Trophoblast cell (in vitro differentiated cells and primary cell): ENCODE measurements at regions not wholly inside any gene's neighbourhood (a gene's known extent, or its start where the extent isn't known, plus 50 kb on each side); places are given as distances from the start of the nearest gene placed in this dataset.
A peak's percentile ranks its signal among the peaks of the same experiment; 100 is the strongest.

Experiments used
- DNase-seq, 2 donors: peaks; one replicate each; pipeline ENCODE4 v3.0.0-alpha.2; 2016
- H2AFZ ChIP-seq: 2 replicates; pipeline ENCODE4 v1.6.1; 2013; ENCODE audit warnings: low read length, moderate library complexity, mild to moderate bottlenecking; ENCODE audit not compliant: insufficient read depth, poor library complexity
- H2AK5ac ChIP-seq: 2 replicates; pipeline ENCODE4 v1.6.1; 2013; ENCODE audit warnings: mild to moderate bottlenecking, low read length
- H2BK120ac ChIP-seq: 2 replicates; pipeline ENCODE4 v1.6.1; 2013; ENCODE audit warnings: low read length, mild to moderate bottlenecking, moderate library complexity; ENCODE audit not compliant: insufficient read depth, poor library complexity
- H2BK12ac ChIP-seq: 2 replicates; pipeline ENCODE4 v1.6.1; 2013; ENCODE audit warnings: mild to moderate bottlenecking, low read length, moderate library complexity
- H2BK5ac ChIP-seq: 2 replicates; pipeline ENCODE4 v1.6.1; 2013; ENCODE audit warnings: low read length, low read depth, moderate library complexity, mild to moderate bottlenecking; ENCODE audit not compliant: poor library complexity
- H3K14ac ChIP-seq: 2 replicates; pipeline ENCODE4 v1.6.1; 2013; ENCODE audit warnings: mild to moderate bottlenecking, low read length
- H3K18ac ChIP-seq: 2 replicates; pipeline ENCODE4 v1.6.1; 2013; ENCODE audit warnings: mild to moderate bottlenecking, low read length
- H3K23ac ChIP-seq: 2 replicates; pipeline ENCODE4 v1.6.1; 2013; ENCODE audit warnings: low read length
- H3K27ac ChIP-seq: 2 replicates; pipeline ENCODE4 v1.5.1; 2013; ENCODE audit warnings: low read depth, mild to moderate bottlenecking, inconsistent platforms, low read length, moderate library complexity
- H3K27me3 ChIP-seq: 2 replicates; pipeline ENCODE4 v1.6.1; 2013; ENCODE audit warnings: inconsistent platforms, mild to moderate bottlenecking, low read length, moderate library complexity; ENCODE audit not compliant: insufficient read depth
- H3K36me3 ChIP-seq, 2 experiments: 1 replicate in 1 of 2; 2 replicates in 1 of 2; pipeline ENCODE4 v1.6.1; 2013; ENCODE audit warnings: low read length in 2 of 2, mild to moderate bottlenecking in 2 of 2, moderate library complexity in 1 of 2; ENCODE audit not compliant: insufficient read depth in 2 of 2, control insufficient read depth in 1 of 2
- H3K4ac ChIP-seq: 2 replicates; pipeline ENCODE4 v1.6.1; 2013; ENCODE audit warnings: low read depth, mild to moderate bottlenecking, low read length, moderate library complexity
- H3K4me1 ChIP-seq, 2 experiments: 1 replicate in 1 of 2; 2 replicates in 1 of 2; pipeline ENCODE4 v1.6.1; 2013; ENCODE audit warnings: low read length in 2 of 2, mild to moderate bottlenecking in 2 of 2, moderate library complexity in 1 of 2; ENCODE audit not compliant: insufficient read depth in 2 of 2, control insufficient read depth in 1 of 2
- H3K4me2 ChIP-seq: 2 replicates; pipeline ENCODE4 v1.6.1; 2013; ENCODE audit warnings: inconsistent platforms, mild to moderate bottlenecking, low read length, moderate library complexity
- H3K4me3 ChIP-seq: 2 replicates; pipeline ENCODE4 v1.5.1; 2013; ENCODE audit warnings: mild to moderate bottlenecking, low read depth, low read length, inconsistent platforms
- H3K79me1 ChIP-seq: one replicate; pipeline ENCODE4 v1.6.1; 2013; ENCODE audit warnings: low read length
- H3K79me2 ChIP-seq: 2 replicates; pipeline ENCODE4 v1.6.1; 2013; ENCODE audit warnings: low read length, mild to moderate bottlenecking; ENCODE audit not compliant: control insufficient read depth, insufficient read depth, poor library complexity
- H3K9ac ChIP-seq: 2 replicates; pipeline ENCODE4 v1.6.1; 2013; ENCODE audit warnings: mild to moderate bottlenecking, low read length
- H3K9me3 ChIP-seq: 2 replicates; pipeline ENCODE4 v1.6.1; 2013; ENCODE audit warnings: low read depth, mild to moderate bottlenecking, control low read depth, inconsistent platforms, low read length; ENCODE audit not compliant: insufficient read depth
- H4K12ac ChIP-seq: 2 replicates; pipeline ENCODE4 v1.6.1; 2013; ENCODE audit warnings: low read depth, mild to moderate bottlenecking, low read length, moderate library complexity
- H4K8ac ChIP-seq: 2 replicates; pipeline ENCODE4 v1.6.1; 2013; ENCODE audit warnings: low read depth, mild to moderate bottlenecking, low read length, moderate library complexity
- H4K91ac ChIP-seq: one replicate; pipeline ENCODE4 v1.6.1; 2013; ENCODE audit warnings: low read depth, mild to moderate bottlenecking, low read length, moderate library complexity
- WGBS: extraction: QIAGEN DNeasy Blood & Tissue Kit; methylation state at CpG from one replicate; pipeline ENCODE4 v1.1.7; 2013; ENCODE audit warnings: missing lambda C conversion rate; ENCODE audit not compliant: insufficient read length, insufficient coverage; ENCODE audit errors: extremely low coverage; 5-methylcytosine and 5-hydroxymethylcytosine counted together

GRCh38 chr6:76397966-76398365 is 325.5 kb upstream of the IMPG1 start:
- Histone ChIP-seq H2AFZ (no peak overlapping the region), H3K4ac (no peak overlapping the region), H3K79me1 (no peaks in the 10 kb centered on the region), H3K9ac (no peak overlapping the region), H3K4me2 (no peak overlapping the region), H2BK120ac (no peak overlapping the region), H3K4me1 (no peaks in the 10 kb centered on the region), H3K23ac (no peak overlapping the region), H2BK12ac (no peak overlapping the region), H3K9me3 (no peaks in the 10 kb centered on the region), H2AK5ac (no peak overlapping the region), H3K79me2 (no peaks in the 10 kb centered on the region), H3K36me3 (no peaks in the 10 kb centered on the region), H3K27ac (no peak overlapping the region), H3K4me3 (no peak overlapping the region), H4K12ac (no peak overlapping the region), H4K91ac (no peak overlapping the region), H2BK5ac (no peak overlapping the region), H3K14ac (no peak overlapping the region), H3K27me3 (no peaks in the 10 kb centered on the region), H4K8ac (no peak overlapping the region), H3K18ac (no peak overlapping the region)
- no CpG with 5 or more reads among the region's 1 CpG for WGBS
- no peak for DNase-seq

GRCh38 chr6:76382201-76382600 is 309.7 kb upstream of the IMPG1 start:
- Histone ChIP-seq H2AK5ac (no peak overlapping the region), H3K23ac (no peak overlapping the region), H3K14ac (no peak overlapping the region), H2BK120ac (no peak overlapping the region), H3K27ac (no peak overlapping the region), H2BK12ac (no peak overlapping the region), H4K8ac (no peak overlapping the region), H3K4me1 (no peaks in the 10 kb centered on the region), H3K9me3 (peaks cover 3% of the 10 kb centered on the region), H3K18ac (no peak overlapping the region), H3K79me2 (no peaks in the 10 kb centered on the region), H3K9ac (no peak overlapping the region), H3K4me3 (no peak overlapping the region), H3K4ac (no peak overlapping the region), H2AFZ (no peak overlapping the region), H3K36me3 (no peaks in the 10 kb centered on the region), H3K4me2 (no peak overlapping the region), H4K12ac (no peak overlapping the region), H4K91ac (no peak overlapping the region), H2BK5ac (no peak overlapping the region), H3K27me3 (no peaks in the 10 kb centered on the region), H3K79me1 (no peaks in the 10 kb centered on the region)
- no peak for DNase-seq
- WGBS: no CpG with 5 or more reads among the region's 1 CpG

- H3K9me3 ChIP-seq: peaks cover 3% of the 10 kb centered on the region
- H3K79me1 ChIP-seq: no peaks in the 10 kb centered on the region
- H3K23ac ChIP-seq: no peak overlapping the region
- no peaks in the 10 kb centered on the region for H3K79me2 ChIP-seq
- H3K14ac ChIP-seq: no peak overlapping the region
- no peak overlapping the region for H4K91ac ChIP-seq
- H2BK12ac ChIP-seq: no peak overlapping the region
- no peak overlapping the region for H3K4ac ChIP-seq
- DNase-seq: no peak
- H3K18ac ChIP-seq: no peak overlapping the region
- H4K12ac ChIP-seq: no peak overlapping the region
- H3K27ac ChIP-seq: no peak overlapping the region
- H3K4me1 ChIP-seq: no peaks in the 10 kb centered on the region
- H3K4me2 ChIP-seq: no peak overlapping the region
- H3K9ac ChIP-seq: no peak overlapping the region
- no peak overlapping the region for H2BK5ac ChIP-seq
- no peaks in the 10 kb centered on the region for H3K27me3 ChIP-seq
- no peak overlapping the region for H2AFZ ChIP-seq
- no peak overlapping the region for H4K8ac ChIP-seq
- H2BK120ac ChIP-seq: no peak overlapping the region
- no peak overlapping the region for H3K4me3 ChIP-seq
- WGBS: no CpG with 5 or more reads among the region's 2 CpGs
- no peaks in the 10 kb centered on the region for H3K36me3 ChIP-seq
- H2AK5ac ChIP-seq: no peak overlapping the region
Measured at GRCh38 chr6:76381612-76382011, 309.1 kb upstream of the IMPG1 start.

GRCh38 chr6:76351275-76351674 is 278.8 kb upstream of the IMPG1 start:
- Histone ChIP-seq H3K14ac (no peak overlapping the region), H3K4me3 (no peak overlapping the region), H2BK5ac (no peak overlapping the region), H3K4me1 (no peaks in the 10 kb centered on the region), H3K4me2 (no peak overlapping the region), H4K12ac (no peak overlapping the region), H3K9ac (no peak overlapping the region), H2AFZ (no peak overlapping the region), H3K23ac (no peak overlapping the region), H3K79me2 (no peaks in the 10 kb centered on the region), H4K8ac (no peak overlapping the region), H3K27me3 (no peaks in the 10 kb centered on the region), H3K4ac (no peak overlapping the region), H3K9me3 (no peaks in the 10 kb centered on the region), H3K36me3 (no peaks in the 10 kb centered on the region), H2BK12ac (no peak overlapping the region), H3K79me1 (no peaks in the 10 kb centered on the region), H3K18ac (no peak overlapping the region), H2AK5ac (no peak overlapping the region), H4K91ac (no peak overlapping the region), H3K27ac (no peak overlapping the region), H2BK120ac (no peak overlapping the region)
- DNase-seq: peak in 1 of 2 donors; percentile 66

- Histone ChIP-seq H4K12ac (no peak overlapping the region), H3K9ac (no peak overlapping the region), H3K36me3 (no peaks in the 10 kb centered on the region), H3K18ac (no peak overlapping the region), H3K4ac (no peak overlapping the region), H3K4me2 (no peak overlapping the region), H3K14ac (no peak overlapping the region), H2AK5ac (no peak overlapping the region), H3K4me3 (no peak overlapping the region), H3K27me3 (no peaks in the 10 kb centered on the region), H3K4me1 (no peaks in the 10 kb centered on the region), H3K9me3 (no peaks in the 10 kb centered on the region), H2BK12ac (no peak overlapping the region), H2AFZ (no peak overlapping the region), H3K23ac (no peak overlapping the region), H3K79me1 (no peaks in the 10 kb centered on the region), H2BK120ac (no peak overlapping the region), H2BK5ac (no peak overlapping the region), H4K91ac (no peak overlapping the region), H4K8ac (no peak overlapping the region), H3K27ac (no peak overlapping the region), H3K79me2 (no peaks in the 10 kb centered on the region)
- DNase-seq: no peak
Measured at GRCh38 chr6:76347539-76347938, 275.1 kb upstream of the IMPG1 start.
